ENCODE measurements at regions not wholly inside any gene's neighbourhood (a gene's known extent, or its start where the extent isn't known, plus 50 kb on each side); places are given as distances from the start of the nearest gene placed in this dataset.
"Not testable (repeated sequence)": the region's sequence is repeated elsewhere in the genome, so short reads cannot be mapped to it uniquely, and the experiment has no call there.

DNA sequence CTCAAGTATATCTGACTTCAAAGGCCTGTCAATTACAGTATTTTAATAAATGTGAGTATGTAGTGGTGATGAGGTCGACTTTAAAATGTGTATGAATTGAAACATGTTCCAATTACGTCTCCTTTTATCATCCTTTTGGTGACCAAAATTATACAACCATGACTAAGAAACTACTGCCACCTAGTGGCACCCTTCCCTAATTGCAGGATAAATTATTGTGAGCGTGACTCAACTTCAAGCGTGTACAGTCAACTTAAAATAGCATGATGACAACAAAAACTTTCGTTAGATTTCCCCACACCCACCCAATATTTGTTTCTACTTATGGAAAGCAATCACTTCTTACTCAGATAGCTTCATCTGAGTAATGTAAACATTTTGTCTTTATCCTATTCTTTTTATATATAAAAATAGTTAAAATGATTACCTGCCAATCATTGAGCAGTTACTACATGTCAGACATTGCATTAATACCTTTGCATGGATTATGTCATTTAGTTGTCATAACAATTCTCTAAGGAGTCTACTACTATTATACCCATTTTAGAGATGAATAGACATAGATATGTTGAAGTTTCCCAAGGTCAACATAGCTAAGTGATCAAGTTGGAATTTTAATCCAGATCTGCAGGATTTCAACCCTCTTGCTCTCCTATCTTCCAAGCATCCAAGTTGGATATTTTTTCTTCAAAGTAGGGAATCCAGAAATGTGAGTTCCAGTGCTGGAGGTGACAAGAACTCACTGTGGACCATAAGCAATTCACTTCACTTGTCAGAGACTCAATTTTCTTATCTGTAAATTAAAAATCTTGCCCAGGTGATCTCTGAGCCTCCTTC is 106.0 kb downstream of the MEX3B start:
- DNase-seq (ENCODE audit: low spot score) = peak; percentile 80

- no peak for DNase-seq (ENCODE audit: low spot score)
Observed at GRCh38 chr15:81937189-81937588, 108.6 kb downstream of the MEX3B start.

GRCh38 chr15:81930582-81931369 is 115.0 kb downstream of the MEX3B start:
- DNase-seq (ENCODE audit: low spot score) = no peak

GRCh38 chr15:81929557-81929956 is 116.3 kb downstream of the MEX3B start:
- no peak for DNase-seq (ENCODE audit: low spot score)

DNA sequence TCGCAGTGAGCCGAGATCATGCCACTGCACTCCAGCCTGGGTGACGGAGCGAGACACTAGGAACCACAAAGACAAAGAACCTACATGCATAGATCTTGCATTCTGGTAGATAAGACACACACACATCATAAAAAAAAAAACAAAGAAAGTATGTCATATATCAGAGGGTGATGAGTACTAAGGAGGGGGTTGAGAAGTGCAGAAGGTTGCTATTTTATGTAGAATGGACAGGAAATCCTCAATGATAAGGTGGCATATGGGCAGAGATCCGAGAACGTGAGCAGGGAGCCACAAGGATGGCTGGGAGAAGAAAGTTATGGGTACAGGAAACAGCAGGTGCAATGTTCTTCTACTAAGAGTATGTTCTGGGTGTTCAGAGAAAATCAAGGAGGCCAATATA is 118.8 kb downstream of the MEX3B start:
- no peak for DNase-seq (ENCODE audit: low spot score)

GRCh38 chr15:81924729-81925128 is 121.1 kb downstream of the MEX3B start:
- DNase-seq (ENCODE audit: low spot score) = no peak

DNA sequence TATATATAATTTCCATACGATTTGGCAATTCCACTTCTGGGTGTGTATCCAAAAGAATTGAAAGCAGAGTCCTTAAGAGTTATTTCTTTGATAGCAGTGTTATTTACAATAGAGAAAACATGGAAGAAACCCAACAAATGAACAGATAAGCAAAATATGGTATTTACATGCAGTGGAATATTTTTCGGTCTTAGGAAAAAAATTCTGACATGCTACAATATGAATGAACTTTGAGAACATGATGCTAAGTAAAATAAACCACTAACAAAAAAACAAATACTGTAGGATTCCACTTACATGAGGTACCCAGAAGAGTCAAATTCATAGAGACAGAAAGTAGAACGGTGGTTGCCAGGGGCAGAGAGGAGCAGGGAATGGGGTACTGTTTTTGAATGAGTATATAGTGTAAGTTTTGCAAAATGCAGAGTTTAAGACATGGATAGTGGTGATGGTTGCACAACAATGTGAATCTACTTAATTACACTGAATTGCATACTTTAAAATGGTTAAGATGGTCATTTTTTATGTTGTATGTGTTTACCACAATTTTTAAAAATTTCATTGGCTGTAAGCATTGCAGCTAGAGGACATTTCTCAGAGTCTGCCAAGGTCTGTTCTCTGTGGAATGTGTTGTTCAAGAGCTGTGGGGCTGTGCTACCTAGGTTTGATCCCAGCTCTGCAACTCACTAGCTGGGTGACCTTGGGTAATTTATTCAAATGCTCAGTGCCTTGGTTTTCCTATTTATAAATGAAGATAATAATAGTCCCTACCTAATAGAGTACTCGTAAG is 122.1 kb downstream of the MEX3B start:
- DNase-seq (ENCODE audit: low spot score) = no peak

DNA sequence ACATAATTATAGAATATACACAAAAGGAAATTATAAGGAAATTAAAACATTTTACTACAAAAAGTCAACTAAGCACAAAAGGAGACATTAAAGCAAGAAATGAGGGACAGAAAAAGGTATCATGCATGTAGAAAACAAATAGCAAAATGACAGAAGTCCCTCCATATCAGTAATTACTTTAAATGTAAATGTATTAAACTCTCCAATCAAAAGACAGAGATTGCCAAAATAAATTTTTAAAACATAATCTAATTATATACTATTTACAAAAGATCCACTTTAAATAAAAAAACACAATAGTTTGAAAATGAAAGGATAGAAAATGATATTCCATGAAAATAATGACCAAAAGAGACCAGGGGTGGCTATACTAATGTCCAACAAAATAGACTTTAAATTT is 123.7 kb downstream of the MEX3B start:
- DNase-seq (ENCODE audit: low spot score) = no peak

- no peak for DNase-seq (ENCODE audit: low spot score)
Observed at GRCh38 chr15:81921163-81921562, 124.7 kb downstream of the MEX3B start.

DNA sequence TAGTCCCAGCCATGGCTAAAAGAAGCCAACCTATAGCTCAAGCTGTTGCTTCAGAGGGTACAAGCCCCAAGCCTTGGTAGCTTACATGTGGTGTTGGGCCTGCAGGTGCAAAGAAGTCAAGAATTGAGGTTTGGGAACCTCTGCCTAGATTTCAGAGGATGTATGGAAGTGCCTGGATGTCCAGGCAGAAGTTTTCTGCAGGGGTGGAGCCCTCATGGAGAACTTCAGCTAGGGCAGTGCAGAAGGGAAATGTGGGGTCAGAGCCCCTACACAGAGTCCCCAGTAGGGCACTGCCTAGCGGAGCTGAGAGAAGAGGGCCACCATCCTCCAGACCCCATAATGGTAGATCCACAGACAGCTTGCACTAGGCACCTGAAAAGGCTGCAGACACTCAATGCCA is 127.1 kb downstream of the MEX3B start:
- DNase-seq (ENCODE audit: low spot score) = not testable (repeated sequence)

GRCh38 chr15:81916451-81916850 is 129.4 kb downstream of the MEX3B start:
- DNase-seq (ENCODE audit: low spot score) = no peak

DNA sequence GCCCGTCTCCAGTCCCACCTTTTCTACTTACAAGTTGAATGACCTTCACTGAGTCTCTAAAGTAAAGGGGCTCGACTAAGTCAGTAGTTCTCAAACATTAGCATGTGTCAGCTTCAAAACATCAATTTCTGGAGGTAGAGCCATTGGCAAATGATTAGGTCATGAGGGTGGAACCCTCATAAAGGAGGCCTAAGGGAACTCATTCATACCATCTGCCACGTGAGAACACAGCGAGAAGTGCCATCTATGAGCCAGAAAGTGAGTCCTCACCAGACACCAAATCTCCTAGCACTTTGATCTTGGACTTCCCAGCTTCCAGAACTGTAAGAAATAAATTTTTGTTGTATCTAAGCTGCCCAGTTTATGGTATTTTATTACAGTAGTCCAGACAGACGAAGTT is 129.8 kb downstream of the MEX3B start:
- no peak for DNase-seq (ENCODE audit: low spot score)

DNA sequence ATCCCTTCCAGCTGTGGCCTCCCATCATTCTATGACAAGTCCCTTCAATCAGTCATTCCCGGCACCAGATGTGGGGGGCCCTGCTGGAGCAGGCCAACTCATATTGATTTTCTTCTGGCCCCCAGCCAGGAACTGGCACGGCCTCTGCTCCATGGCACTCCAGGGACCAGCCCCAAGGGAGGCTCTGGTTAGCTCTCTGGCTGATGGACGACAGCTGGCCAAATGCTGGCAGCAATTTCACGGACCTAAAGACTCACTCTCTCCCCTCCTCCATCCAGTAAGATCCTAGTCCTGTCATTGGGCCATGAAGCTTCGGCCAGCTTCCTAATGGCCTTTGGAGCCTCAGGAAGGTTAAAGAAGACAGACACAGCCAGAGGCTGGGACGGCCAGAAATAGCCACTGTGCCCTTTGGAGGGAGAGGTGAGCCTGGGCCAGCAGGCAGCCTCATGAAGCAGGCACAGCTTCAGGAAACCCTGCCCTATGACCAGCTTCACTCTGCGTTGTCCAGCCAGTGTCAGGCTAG is 131.0 kb downstream of the MEX3B start:
- no peak for DNase-seq (ENCODE audit: low spot score)

GRCh38 chr15:81914333-81914732 is 131.5 kb downstream of the MEX3B start:
- DNase-seq (ENCODE audit: low spot score) = no peak

DNA sequence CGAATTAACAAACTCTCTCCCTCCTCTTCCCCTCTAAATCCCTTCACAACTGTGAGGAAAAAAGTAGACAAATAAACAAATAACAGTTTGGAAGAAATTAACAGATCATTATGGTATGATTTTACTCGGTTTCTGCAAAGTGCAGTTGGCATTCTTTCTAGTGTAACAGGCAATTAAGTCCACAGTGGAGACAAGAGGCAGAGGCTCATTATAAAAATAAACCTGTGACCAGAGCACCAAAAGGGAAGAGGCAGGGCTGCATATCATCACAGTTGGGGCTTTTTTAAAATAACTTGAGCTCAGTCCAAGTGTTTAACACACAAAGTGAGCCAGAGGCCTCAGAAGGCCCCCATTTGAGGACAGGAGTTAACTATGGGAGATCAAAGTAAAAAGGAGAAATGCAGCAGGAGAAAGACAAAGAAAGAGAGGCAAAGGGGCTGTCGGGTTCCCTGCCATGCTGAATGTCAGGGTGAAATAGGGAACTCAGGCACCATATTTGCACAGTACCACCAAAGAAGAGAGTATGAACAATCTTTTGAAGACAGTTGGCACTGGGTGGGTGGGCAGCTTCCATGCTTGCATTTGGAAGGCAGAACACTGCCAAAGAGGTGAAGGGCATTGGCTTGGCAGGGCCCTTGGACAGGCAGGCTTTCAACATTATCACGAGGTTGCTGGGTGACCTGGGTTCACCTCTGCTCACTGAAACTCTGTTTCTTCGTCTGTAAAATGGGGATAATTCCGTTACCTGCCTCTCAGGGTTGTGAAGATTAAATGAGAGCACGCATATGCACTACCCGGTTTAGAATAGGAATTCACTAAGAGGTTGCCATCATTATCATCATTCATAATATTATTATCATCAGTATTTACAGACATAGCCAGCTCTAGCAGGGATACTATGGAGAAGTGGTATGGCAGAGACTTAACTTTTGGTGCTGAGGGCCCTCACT is 134.5 kb downstream of the MEX3B start:
- DNase-seq (ENCODE audit: low spot score) = no peak

GRCh38 chr15:81910355-81911021 is 135.3 kb downstream of the MEX3B start:
- DNase-seq (ENCODE audit: low spot score) = no peak

GRCh38 chr15:81909011-81909358 is 136.8 kb downstream of the MEX3B start:
- DNase-seq (ENCODE audit: low spot score) = no peak

DNA sequence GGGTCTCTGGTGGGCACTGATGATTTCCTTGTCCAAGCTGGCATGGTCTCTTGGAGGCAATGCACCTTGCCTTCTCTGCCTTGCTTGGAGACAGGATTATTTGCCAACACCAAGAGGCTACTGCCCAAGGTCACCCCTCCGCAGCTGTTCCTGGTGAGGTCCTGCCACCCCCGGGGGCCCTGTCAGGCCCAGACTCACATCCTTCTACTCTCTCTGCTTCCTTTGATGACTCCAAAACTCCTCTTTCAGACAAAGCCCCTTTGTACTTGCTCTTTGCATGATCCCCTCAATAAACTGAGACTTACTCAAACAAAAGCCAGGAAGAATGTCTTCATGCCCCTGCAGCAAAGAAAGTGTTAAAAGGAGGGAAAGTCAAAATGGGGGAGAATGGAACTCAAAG is 137.7 kb downstream of the MEX3B start:
- no peak for DNase-seq (ENCODE audit: low spot score)

GRCh38 chr15:81907521-81907920 is 138.3 kb downstream of the MEX3B start:
- no peak for DNase-seq (ENCODE audit: low spot score)

GRCh38 chr15:81905889-81906288 is 139.9 kb downstream of the MEX3B start:
- no peak for DNase-seq (ENCODE audit: low spot score)

DNA sequence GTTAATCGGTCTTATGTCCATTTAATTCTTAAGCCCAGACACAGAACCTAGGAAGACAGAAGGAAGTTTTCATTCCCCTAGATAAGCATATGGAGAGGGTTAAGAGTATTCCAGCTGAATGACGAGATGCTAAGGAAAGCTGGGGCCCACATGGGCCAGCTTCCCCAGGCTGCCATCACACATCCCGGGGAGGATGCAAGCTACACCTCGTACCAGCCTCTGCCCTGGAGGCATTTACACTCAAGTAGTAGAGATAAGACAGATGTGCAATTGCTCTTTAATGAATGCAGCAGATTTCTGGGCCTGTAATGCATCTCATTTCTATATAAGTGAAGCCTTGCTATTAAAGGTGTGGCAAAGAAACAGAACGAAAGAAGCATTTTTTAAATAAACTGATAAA is 144.5 kb downstream of the MEX3B start:
- DNase-seq (ENCODE audit: low spot score) = no peak
